ENCODE measurements at regions not wholly inside any gene's neighbourhood (a gene's known extent, or its start where the extent isn't known, plus 50 kb on each side); places are given as distances from the start of the nearest gene placed in this dataset.

- TF ChIP-seq EZH2phosphoT487 (IDR thresholded peaks at IDR 0.05; ENCODE audit: insufficient read depth, low read depth) (no peak), EZH2 (IDR thresholded peaks at IDR 0.05; ENCODE audit: insufficient read depth, poor library complexity, severe bottlenecking) (no peak)
These were observed 311.2 kb upstream of the GNAI1 start for GRCh38 chr7:79823246-79823951.

Data from GM23248 (cell line).